Stimulated activated CD8-positive, alpha-beta memory T cell treated with anti-CD3 and anti-CD28 coated beads, Interleukin-12 subunit alpha, Interleukin-12 subunit beta, amount 100 ng/mL, for 24 hours (primary cell): ENCODE measurements at regions not wholly inside any gene's neighbourhood (a gene's known extent, or its start where the extent isn't known, plus 50 kb on each side); places are given as distances from the start of the nearest gene placed in this dataset.
"Not testable (repeated sequence)": the region's sequence is repeated elsewhere in the genome, so short reads cannot be mapped to it uniquely, and the experiment has no call there.

Source experiments
- DNase-seq: peaks from one replicate; pipeline ENCODE4 v3.0.0-alpha.2; 2020; ENCODE audit errors: extremely low read depth

DNA sequence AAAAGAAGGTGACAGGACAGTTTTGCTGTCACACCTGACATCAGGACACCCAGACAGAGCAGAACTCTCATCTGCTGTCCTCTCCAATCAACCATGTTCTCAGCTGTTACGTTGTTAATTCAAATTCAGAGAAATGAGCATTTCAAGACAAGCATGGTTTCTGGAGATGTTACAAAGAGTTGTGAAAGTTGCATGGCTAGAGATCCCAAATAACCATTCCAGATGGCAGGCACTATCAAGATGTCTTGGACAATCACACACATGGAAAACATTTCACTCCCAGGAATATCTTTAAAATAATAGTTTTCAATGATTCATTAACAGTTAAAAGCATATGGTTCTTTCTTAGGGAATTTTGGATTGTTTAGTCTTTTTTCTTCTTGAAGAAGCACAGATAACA, 533.1 kb downstream of the AGTPBP1 start:
- no peak for DNase-seq

DNA sequence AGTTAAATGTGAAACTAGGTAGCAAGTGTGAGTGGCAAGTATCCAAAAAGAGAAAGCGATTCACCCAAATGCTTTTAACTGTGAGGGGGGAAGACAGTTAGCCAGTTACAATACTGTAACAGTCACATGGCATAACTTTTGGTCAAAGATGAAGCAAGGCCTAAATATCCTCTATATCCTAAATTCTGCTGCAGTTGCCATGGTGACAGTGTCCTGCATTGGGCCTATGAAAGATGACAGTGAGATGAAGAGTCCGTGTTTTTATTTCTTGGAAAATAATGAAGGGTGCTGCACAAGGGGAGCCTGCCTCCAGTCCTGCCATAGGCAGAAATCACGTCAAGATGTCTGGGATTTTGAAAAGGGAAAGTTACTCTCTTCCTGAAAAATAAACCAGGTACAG, 534.6 kb downstream of the NTRK2 start:
- no peak for DNase-seq

DNA sequence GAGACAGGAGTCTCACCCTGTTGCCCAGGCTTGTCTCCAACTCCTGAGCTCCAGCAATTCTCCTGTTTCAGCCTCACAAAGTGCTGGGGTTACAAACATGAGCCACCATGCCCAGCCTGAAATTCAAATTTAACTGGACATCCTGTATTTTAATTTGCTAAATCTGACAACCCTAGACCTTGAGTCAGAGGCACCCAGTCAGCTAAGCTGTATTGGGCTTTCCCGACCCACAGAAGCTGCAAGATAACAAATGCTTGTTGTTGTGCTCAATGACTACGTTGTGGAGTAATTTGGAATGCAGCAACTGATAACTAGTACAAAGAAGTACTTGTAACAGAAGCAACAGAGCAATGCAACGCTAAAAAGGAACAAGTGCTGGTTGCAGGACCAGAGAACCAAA, 533.1 kb downstream of the NTRK2 start:
- no peak for DNase-seq

DNA sequence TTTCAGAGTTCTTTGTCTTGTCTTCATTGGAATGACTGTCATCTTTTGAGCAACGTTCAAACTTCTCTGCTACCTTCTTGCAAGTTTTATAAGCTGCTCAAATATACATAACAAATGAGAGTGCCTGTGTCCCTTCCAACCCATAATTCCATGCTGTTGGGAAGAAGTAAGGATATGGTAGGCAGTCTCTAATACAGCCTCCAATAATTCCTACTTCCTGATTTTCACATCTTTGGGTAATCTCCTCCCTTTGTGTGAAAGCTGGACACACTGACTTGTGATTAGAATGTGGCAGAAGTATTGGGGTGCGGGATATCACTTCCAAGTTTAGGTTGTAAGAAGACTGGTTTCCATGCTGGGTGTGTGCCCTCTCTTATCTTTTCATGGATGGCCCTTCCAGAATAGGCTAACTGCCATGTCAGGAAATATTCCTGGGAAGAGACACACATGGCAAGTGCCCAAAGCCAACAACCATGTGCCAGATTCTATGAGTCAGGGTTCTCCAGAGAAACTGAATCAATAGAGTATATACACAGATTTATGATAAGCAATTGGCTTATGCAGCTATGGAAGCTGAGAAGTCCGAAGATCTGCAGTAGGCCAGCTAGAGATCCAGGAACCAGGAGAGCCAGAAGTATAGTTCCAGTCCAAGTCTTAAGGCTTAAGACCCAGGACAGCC, 531.3 kb downstream of the NTRK2 start:
- no peak for DNase-seq

DNA sequence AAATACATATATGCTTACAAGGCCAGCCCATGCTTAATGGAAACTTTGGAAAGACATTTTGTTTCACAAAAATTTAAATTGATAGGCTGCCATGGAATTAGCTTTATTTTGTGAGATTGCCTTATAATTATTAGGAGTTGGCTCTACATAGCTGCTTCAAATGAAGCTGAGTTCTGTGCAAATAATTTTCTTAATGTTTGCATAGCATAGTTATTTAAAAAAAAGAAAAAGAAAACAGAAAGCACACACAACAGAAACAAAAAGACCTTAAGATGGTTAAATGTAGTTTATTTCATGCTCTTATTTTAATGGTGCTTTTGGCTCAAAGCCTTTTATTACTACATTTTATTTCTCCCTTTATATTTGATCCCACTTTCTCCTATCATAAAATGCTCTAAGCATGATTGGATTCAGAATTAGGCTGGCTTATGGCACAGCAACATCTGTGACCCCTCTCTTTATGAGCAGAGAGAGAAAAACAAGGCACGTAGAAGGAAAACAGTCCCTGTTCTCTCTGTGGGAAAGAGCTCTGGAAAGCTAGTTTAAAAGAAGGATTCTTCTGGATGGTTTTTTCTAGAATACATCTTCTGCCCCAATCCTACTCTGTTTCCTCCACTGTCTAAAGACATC, 530.5 kb downstream of the NTRK2 start:
- no peak for DNase-seq

DNA sequence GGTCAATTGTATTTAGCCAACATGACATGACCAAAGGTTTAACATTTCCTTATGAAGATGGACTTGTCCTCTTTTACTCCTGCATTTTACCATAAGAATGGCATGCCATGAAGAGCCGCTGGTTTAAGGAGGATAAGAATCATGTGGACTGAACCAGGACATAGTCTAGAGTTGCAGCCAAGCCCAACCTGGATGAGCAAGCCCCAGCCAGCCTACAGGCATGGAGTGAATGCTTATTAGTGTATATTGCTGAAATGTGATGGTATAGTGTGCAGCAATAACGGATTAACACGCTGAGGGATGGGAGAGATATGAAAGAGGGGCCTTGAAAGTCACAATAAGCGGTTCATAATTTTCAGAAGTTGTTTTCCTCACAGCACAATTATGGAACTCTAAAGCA, 523.2 kb downstream of the NTRK2 start:
- no peak for DNase-seq

DNA sequence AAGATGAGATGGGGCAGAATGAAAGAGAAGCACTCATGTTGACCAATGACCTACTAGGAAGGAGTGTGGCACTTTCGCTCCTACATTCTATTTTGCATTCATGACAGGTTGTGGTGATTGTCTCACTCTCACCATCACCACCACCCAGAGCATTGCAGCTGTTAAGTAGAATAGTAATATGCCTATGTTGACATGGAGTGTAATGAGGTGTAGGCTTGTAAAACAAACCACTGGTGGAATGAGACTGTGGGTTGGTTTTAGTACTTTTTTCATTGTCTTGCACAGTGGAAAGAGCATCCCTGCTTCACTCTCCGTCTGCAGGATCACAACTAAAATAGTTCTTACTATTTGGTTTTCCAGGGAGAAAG, 516.7 kb downstream of the NTRK2 start:
- DNase-seq: no peak

DNA sequence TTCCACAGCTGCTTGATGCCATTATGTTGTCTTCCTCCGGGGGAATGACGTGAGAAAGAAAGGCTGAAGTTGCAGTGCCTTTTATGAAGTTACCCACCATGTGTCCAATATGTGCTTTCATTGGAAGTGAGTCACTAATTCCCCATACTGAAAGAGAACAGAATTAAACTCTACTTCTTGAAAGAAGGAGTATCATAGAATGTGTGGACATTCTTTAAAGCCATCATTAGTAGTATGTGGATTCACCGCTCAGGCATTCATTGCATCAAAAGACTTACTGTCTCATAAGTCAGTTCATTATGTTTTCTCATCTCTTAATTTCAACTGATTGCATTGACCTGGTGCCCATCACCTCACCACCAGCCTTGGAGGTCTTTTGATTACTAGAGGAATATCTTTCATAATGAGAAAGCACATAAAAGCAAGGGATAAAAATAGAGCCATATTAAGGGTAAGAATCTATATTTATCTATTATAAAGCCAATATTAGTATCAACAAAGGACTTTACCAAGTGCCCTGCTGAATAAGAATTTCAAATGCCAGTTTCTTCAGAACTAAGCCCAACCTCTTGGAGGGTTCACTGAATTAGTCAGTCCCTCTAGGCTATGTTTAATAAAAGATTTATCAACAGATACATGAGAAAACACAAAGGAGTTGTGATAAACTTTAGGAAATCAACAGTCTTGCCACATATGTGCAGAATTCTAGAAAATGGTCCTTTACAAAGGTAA, 516.1 kb downstream of the NTRK2 start:
- no peak for DNase-seq

DNA sequence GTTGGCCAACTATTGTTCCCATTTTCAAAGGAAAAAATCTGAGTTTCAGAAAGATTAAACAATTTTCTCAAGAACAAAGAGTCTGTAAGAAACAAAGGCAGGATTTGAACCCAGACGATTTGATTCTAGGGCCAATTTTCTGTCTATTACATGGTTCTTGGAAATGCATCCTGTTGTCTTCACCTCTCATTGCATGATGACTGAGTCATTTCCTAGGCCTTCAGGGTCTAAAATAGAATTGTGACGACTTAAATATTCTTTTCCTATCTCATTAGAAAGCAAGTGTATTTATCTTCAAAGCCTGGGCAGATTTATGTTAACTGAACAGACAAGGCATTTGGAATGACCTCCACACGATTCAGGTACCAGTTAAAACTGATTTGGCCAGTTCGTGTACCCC, 512.9 kb downstream of the NTRK2 start:
- no peak for DNase-seq

DNA sequence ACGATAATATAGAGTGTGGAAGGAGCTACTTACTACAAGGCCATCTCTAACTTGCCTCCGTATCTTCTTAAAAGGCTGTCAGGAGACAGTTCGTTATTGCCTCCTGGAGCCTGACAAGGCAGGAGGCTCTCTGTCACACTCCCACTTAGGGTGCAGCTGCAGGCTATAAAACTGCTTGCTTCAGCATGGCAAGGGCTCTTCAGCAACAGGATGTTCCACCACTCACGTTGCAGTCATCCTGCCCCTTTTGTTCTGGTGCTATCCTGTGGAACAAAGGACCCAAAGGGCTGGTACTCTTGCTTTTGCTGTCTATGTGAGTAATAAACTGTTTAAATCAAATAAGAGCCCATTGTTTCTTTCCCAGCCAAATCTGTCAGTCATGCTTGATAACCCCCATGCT, 508.9 kb downstream of the NTRK2 start:
- no peak for DNase-seq

DNA sequence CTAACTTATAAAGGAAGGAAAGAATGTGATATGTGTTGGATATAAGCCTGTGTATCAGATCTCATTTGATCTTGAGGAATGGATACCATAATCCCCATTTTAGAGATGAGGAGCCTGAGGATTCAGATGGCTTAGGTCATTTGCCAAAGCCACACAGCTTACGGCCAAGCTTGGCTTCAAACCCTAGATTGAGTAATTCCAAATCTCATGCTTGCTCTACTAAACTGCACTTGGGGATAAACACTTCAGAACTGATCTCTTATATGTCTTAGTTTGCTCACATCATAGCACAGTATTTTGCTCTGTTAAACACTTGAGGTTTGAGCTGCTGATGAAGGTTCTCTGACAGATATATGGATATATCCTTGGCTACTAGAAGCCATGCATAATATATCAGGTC, 504.4 kb downstream of the NTRK2 start:
- DNase-seq: no peak

DNA sequence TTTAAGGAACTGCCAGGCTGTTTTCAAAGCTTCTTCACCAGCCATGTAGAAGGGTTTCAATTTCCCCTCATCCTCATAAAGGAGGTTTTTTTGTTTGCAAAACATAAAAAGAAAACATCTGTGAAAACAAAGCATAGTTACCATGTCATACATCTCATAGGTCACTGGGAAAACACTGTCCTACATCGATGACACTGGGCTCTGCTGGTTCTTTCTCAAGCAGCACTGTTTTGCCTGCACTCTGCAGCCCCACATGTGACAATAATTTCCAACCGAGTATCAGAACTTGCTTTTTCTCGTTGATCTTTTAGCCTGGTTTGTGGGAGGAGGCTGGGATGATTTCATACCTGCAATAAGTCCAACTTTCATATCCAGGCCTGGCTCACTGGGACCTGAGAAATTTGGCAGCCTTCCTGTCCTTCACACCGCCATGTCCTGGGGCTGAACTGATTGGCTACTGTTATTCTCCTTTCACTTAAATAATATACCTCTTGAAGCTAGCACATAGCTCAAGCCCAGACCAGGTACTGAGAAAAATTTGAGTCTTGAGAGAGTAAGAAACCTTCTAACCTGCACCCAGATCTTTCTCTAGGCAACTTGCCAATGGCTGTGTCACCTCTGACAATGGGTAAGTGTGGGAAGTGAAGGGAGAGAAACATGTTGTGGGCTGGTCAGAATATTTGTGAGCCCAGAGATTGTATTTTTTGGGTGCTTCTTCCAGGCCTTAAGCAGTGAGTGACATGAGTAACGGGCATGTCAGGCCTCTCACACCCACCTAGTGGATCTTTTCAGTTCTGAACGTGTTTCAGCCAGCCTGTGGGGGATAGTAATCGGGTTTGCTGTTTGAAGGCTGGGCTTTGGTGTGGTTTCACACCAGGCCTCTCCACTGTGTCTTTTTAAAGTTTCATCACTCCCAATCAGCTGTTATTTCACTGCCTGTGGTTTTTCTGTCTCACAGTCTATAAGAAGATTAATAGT, 502.8 kb downstream of the NTRK2 start:
- no peak for DNase-seq

DNA sequence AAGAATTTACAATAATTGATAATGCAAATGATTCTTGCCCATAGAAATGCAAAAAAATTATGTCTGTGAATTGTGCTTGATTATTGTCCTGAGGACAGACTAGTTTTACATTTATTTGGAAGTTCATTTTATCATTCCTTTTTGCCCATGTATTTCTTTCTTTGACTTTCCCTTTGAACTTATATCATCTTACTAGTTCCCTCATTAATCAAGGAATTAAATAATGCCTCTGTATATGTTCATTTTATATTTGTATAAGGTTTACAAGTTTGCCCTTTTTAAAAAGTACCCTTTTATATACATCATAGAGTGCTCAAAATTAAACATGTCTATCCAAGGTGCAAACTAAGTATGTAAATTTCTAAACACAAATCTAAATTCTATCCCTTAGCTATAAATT, 501.6 kb downstream of the NTRK2 start:
- no peak for DNase-seq

DNA sequence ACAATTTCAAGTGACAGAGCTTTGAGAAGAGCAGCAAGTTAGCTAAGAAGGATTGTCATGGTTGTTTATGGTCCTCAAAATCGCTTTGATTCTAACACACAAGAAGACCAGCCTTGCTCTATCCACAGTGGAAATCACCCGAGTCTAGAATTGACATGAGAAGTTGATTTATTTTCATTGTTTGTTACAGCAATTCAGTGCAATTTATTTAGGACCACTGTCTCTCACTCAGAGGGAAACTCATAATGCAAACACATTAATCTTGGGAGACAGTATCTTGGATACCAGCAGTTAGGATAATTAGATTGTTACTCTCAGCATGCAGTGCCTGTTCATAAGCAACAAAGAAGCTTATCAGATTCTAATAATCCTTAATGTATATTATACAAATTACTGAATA, 498.9 kb downstream of the NTRK2 start:
- no peak for DNase-seq

DNA sequence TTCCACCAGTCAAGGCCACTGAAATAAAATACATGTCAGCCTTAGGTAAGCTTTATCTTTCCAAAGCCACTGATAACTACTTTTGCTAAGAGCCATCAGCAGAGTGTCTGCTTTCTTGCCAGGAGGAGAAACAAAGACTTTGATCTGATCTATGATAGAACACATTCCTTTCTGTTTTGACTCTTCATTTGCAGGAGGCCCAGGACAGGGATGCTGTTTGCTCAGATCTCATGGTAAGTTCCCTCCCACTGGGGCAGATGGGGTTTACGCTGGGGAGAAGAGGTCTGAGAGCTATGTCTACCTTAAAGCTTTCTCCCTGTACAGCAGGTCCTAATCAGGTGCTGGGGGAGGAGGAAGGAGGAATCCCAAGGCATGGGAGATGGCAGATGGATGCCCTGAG, 497.6 kb downstream of the NTRK2 start:
- no peak for DNase-seq

DNA sequence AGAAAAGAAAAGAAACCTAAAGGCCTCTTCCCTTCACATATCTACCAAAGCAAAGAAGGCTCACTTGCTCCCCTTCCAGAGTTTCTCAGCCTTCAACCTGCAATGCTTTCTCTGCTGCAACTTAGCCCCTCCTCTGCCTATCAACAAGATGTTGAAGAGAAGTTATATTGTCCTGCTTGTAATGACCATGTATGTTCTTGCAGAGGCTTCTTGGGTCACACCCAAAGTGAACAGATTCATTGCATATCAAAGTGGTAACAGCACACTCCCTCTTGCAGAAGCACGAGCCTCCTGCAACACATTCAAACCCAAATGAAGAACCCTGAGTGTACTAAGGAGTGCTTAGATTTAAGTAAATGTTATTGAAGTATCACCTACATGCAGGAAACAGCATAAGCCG, 494.3 kb downstream of the NTRK2 start:
- DNase-seq: no peak

DNA sequence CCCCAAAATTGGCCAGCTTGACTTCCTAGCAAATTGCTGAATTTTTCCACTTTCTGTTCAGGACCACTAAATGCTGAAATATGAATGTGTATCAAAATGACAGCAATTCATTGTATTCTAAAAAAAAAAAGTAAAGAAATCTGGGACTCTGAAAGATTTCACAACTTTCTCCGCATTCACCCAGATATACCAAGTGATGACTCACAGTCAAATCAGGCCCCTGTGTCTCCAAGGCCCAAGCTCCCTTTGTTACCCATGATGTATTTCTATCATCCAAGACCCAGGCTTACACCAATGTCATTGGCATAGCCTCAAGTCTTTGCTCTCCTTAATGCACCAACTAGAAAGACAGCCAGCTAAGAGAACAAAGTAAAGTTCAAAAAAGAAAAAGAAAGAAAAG, 493.9 kb downstream of the NTRK2 start:
- DNase-seq: no peak

DNA sequence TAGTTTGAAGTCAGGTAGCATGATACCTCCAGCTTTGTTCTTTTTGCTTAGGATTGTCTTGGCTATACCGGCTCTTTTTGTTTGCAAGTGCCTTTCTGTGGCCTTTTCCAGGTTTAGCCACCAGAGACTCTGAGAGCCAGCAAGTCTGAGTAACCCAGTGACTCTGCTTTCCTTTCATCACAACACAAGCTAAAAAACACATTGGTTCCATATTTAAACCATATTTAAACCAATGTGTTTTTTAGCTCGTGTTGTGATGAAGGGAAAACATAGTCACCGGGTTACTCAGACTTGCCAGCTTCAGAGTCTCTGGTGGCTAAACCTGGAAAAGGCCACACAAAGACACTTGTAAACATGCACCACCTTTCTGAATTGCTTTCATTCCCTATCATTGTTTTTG, 493.3 kb downstream of the NTRK2 start:
- DNase-seq: no peak

DNA sequence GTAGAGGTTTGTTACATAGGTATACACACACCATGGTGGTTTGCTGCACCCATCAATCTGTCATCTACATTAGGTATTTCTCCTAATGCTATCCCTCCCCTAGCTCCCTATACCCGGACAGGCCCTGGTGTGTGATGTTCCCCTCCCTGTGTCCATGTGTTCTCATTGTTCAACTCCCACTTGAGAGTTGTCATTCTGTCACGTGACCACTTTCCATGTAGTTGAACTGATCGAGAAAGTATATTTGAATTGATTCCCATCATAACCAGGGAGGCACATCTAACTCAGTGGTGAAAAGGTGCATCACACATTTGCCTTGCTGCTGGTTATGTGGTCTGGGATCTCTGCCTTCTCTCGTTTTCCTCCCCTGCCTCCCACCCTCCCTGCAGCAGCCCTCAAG, 491.4 kb downstream of the NTRK2 start:
- DNase-seq: not testable (repeated sequence)

DNA sequence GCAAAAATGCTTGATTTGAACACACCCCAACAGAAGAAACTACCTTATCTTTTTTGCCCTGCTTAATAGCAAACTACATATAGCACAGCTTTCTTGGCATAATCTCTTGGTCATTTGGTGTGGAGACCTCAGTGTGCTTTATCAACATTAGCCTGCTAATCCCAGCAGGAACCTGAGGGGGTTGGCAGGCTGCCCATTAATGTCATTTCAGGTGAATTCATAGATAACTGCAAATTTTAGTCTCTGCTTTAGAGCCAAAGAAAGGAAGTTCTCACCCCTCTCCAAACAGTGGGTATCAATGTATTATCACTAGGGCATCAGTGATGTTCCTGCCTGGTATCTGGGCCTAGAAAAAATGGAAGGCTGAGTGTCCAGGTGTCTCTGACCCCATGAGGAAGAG, 489.0 kb downstream of the NTRK2 start:
- no peak for DNase-seq

DNA sequence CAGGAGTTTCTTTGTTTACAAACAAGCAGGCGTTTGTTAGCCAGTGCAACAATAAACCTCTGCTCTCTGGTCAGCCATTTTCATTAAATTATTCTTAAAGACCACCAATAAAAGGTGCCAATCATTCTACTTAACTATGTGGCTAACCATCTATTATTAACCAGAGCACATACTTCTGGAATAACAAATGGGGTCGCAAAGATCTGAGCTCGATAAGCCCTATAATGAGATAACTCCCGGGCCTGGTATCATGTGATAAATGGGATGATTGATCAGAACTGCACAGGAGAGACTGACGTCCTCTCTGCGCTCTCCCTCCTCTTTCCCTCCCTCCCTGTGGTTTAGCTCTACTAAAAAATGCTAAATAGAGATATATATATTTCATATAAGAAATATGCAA, 488.2 kb downstream of the NTRK2 start:
- no peak for DNase-seq

DNA sequence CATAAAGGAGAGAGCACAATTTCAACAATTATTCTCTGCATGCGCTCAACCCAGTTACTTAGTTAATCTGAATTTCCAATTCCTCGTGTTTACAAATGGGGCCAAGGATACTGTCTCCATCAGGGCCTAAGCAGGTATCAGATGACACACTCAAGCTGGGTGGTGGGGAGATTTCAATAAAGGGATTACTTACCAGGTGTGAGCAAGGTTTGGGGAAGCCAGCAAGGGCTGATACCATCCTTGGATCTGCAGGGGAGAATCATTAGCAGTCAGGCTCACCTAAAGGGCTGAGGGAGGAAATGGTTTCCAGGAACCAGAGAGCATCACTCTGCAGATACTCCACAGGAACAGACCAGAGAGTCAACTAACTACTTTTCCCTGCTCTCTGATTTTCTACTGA, 487.1 kb downstream of the NTRK2 start:
- DNase-seq: no peak
